GM12878 (cell line): ENCODE measurements at regions not wholly inside any gene's neighbourhood (a gene's known extent, or its start where the extent isn't known, plus 50 kb on each side); places are given as distances from the start of the nearest gene placed in this dataset.

ENCODE experiments used
- ATF3 ChIP-seq: IDR thresholded peaks from 2 replicates; pipeline ENCODE4 v1.6.1; 2011; ENCODE audit warnings: low read depth, mild to moderate bottlenecking, low read length, moderate library complexity, borderline replicate concordance; ENCODE audit errors: extremely low read depth
- CHD1 ChIP-seq: IDR thresholded peaks from 2 replicates; pipeline ENCODE4 v1.6.1; 2012; ENCODE audit warnings: low read depth, low read length, improper control_type of control experiment
- CTCF ChIP-seq, 3 experiments: IDR thresholded peaks in 2 of 3; conservative IDR thresholded peaks in 1 of 3; 2 replicates each; pipeline ENCODE4 v1.5.1; 2011; ENCODE audit warnings: low read depth in 3 of 3, low read length in 3 of 3, mild to moderate bottlenecking in 3 of 3, control low read depth in 2 of 3, moderate library complexity in 2 of 3, inconsistent platforms in 1 of 3, mixed read lengths in 1 of 3; ENCODE audit not compliant: control insufficient read depth in 2 of 3, insufficient read depth in 1 of 3; ENCODE audit errors: extremely low read depth in 1 of 3
- EGR1 ChIP-seq, 2 experiments: IDR thresholded peaks; 1 replicate in 1 of 2; 2 replicates in 1 of 2; pipeline ENCODE4 v1.6.1; 2011 to 2012; ENCODE audit warnings: low read depth in 2 of 2, low read length in 2 of 2, borderline replicate concordance in 1 of 2, mild to moderate bottlenecking in 1 of 2, moderate library complexity in 1 of 2
- ETV6 ChIP-seq, 2 experiments: fragments of 450-650 bp in 1 of 2; IDR thresholded peaks in 1 of 2; conservative IDR thresholded peaks in 1 of 2; 2 replicates each; pipeline ENCODE4 v1.6.1; 2014; ENCODE audit warnings: antibody characterized with exemption in 1 of 2, borderline replicate concordance in 1 of 2, low read depth in 1 of 2, mild to moderate bottlenecking in 1 of 2, moderate library complexity in 1 of 2
- HDAC2 ChIP-seq: fragments of 200-600 bp; sonication (generic); IDR thresholded peaks from 2 replicates; pipeline ENCODE4 v1.6.1; 2017
- HDAC6 ChIP-seq: fragments of 200-600 bp; sonication (generic); IDR thresholded peaks from one replicate; pipeline ENCODE4 v1.8.0; 2017; ENCODE audit warnings: antibody characterized with exemption; ENCODE audit not compliant: unreplicated experiment
- POLR2AphosphoS5 ChIP-seq: IDR thresholded peaks from 2 replicates; pipeline ENCODE4 v1.6.1; 2011; ENCODE audit warnings: mild to moderate bottlenecking, low read length, inconsistent platforms
- RFX5 ChIP-seq: IDR thresholded peaks from 2 replicates; pipeline ENCODE4 v1.6.1; 2011; ENCODE audit warnings: low read depth, low read length, improper control_type of control experiment
- SIN3A ChIP-seq: IDR thresholded peaks from 2 replicates; pipeline ENCODE4 v1.6.1; 2012; ENCODE audit warnings: low read depth, low read length, improper control_type of control experiment
- TF ChIP-seq, protein P1 (sequence below): fragments of 450-650 bp; IDR thresholded peaks from 2 replicates; pipeline ENCODE4 v1.6.1; 2016; ENCODE audit warnings: mild to moderate bottlenecking, moderate library complexity, borderline replicate concordance
- TF ChIP-seq, protein P2 (sequence below): IDR thresholded peaks from 2 replicates; pipeline ENCODE4 v1.6.1; 2012; ENCODE audit warnings: low read depth, low read length, improper control_type of control experiment

DNA sequence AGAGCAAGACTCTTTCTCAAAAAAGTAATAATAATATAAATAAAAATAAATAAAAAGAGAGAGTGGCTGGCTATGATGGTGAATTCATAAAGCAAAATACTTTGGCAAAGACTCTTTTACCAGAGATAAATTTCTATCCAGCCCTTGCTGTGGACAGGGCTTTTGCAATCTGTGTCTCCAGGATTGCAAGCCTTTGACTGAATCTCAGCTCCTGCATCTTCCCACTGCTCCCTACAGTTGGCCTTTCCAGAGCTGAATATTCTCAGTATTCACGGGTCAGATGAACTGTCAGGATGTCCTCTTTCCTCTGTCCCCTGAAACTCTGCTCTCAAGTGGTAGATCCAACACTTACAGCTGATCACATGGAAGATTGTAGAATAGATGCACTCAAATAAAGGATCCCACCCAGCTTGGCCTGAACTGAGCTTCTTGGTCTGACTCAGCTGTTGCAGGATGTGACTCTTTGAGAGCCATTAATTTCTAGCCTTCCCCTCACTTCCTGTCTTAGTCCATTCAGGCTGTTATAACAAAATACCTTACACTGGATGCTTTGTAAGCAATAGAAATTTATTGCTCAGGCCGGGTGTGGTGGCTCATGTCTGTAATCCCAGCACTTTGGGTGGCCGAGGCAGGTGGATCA lies 123.4 kb upstream of the GUCY1A1 start:
- TF ChIP-seq CTCF (IDR thresholded peaks at IDR 0.05 in 2 of 3, conservative IDR thresholded peaks at IDR 0.05 in 1 of 3; ENCODE audit: control insufficient read depth in 2 of 3, extremely low read depth in 1 of 3, insufficient read depth in 1 of 3, low read depth in 3 of 3, low read length in 3 of 3) (no peak), CHD1 (no peak), RFX5 (no peak), HDAC2 (no peak), HDAC6 (no peak), EGR1 (IDR thresholded peaks at IDR 0.05; ENCODE audit: borderline replicate concordance in 1 of 2, low read depth in 2 of 2, low read length in 2 of 2) (no peak), POLR2AphosphoS5 (no peak), ETV6 (conservative IDR thresholded peaks at IDR 0.05 in 1 of 2, IDR thresholded peaks at IDR 0.05 in 1 of 2; ENCODE audit: borderline replicate concordance in 1 of 2, low read depth in 1 of 2) (no peak), SIN3A (no peak), ATF3 (no peak)
- TF ChIP-seq, protein P1, sequence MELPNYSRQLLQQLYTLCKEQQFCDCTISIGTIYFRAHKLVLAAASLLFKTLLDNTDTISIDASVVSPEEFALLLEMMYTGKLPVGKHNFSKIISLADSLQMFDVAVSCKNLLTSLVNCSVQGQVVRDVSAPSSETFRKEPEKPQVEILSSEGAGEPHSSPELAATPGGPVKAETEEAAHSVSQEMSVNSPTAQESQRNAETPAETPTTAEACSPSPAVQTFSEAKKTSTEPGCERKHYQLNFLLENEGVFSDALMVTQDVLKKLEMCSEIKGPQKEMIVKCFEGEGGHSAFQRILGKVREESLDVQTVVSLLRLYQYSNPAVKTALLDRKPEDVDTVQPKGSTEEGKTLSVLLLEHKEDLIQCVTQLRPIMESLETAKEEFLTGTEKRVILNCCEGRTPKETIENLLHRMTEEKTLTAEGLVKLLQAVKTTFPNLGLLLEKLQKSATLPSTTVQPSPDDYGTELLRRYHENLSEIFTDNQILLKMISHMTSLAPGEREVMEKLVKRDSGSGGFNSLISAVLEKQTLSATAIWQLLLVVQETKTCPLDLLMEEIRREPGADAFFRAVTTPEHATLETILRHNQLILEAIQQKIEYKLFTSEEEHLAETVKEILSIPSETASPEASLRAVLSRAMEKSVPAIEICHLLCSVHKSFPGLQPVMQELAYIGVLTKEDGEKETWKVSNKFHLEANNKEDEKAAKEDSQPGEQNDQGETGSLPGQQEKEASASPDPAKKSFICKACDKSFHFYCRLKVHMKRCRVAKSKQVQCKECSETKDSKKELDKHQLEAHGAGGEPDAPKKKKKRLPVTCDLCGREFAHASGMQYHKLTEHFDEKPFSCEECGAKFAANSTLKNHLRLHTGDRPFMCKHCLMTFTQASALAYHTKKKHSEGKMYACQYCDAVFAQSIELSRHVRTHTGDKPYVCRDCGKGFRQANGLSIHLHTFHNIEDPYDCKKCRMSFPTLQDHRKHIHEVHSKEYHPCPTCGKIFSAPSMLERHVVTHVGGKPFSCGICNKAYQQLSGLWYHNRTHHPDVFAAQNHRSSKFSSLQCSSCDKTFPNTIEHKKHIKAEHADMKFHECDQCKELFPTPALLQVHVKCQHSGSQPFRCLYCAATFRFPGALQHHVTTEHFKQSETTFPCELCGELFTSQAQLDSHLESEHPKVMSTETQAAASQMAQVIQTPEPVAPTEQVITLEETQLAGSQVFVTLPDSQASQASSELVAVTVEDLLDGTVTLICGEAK: no peak
- TF ChIP-seq, protein P2, sequence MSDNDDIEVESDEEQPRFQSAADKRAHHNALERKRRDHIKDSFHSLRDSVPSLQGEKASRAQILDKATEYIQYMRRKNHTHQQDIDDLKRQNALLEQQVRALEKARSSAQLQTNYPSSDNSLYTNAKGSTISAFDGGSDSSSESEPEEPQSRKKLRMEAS: no peak
